GM21529 (cell line): ENCODE measurements at regions not wholly inside any gene's neighbourhood (a gene's known extent, or its start where the extent isn't known, plus 50 kb on each side); places are given as distances from the start of the nearest gene placed in this dataset.
"Not testable (repeated sequence)": the region's sequence is repeated elsewhere in the genome, so short reads cannot be mapped to it uniquely, and the experiment has no call there.

Experiments used
- ATAC-seq: cut with Tn5 transposase; IDR thresholded peaks from one replicate; pipeline ENCODE4 v1.9.1; 2021; ENCODE audit not compliant: unreplicated experiment

- not testable (repeated sequence) for ATAC-seq
Measured at GRCh38 chr1:83274656-83275055, 724.3 kb downstream of the TTLL7 start.

GRCh38 chr1:83272484-83272883 is 726.4 kb downstream of the TTLL7 start:
- ATAC-seq = not testable (repeated sequence)

- ATAC-seq = not testable (repeated sequence)
Measured at GRCh38 chr1:83271834-83272233, 727.1 kb downstream of the TTLL7 start.

- not testable (repeated sequence) for ATAC-seq
Measured at GRCh38 chr1:83270801-83271200, 728.1 kb downstream of the TTLL7 start.

GRCh38 chr1:83263808-83264207 is 735.1 kb downstream of the TTLL7 start:
- not testable (repeated sequence) for ATAC-seq

- not testable (repeated sequence) for ATAC-seq
Measured at GRCh38 chr1:83251687-83252086, 747.2 kb downstream of the TTLL7 start.

GRCh38 chr1:83246780-83247179 is 752.2 kb downstream of the TTLL7 start:
- ATAC-seq = not testable (repeated sequence)

GRCh38 chr1:83244832-83245231 is 754.1 kb downstream of the TTLL7 start:
- ATAC-seq = not testable (repeated sequence)

GRCh38 chr1:83239568-83239967 is 759.4 kb downstream of the TTLL7 start:
- not testable (repeated sequence) for ATAC-seq

GRCh38 chr1:83238654-83239053 is 760.3 kb downstream of the TTLL7 start:
- not testable (repeated sequence) for ATAC-seq

- ATAC-seq = not testable (repeated sequence)
Measured at GRCh38 chr1:83219788-83220187, 779.1 kb downstream of the TTLL7 start.

- not testable (repeated sequence) for ATAC-seq
Measured at GRCh38 chr1:83218036-83218716, 780.8 kb downstream of the TTLL7 start.

GRCh38 chr1:83214317-83214716 is 784.6 kb downstream of the TTLL7 start:
- ATAC-seq = not testable (repeated sequence)

- not testable (repeated sequence) for ATAC-seq
Measured at GRCh38 chr1:83213648-83214047, 785.3 kb downstream of the TTLL7 start.

GRCh38 chr1:83212033-83212432 is 786.9 kb downstream of the TTLL7 start:
- ATAC-seq = not testable (repeated sequence)

GRCh38 chr1:83208540-83208939 is 790.4 kb downstream of the TTLL7 start:
- not testable (repeated sequence) for ATAC-seq

- not testable (repeated sequence) for ATAC-seq
Measured at GRCh38 chr1:83194610-83195009, 804.3 kb downstream of the TTLL7 start.

GRCh38 chr1:83182033-83182728 is 816.8 kb downstream of the TTLL7 start:
- not testable (repeated sequence) for ATAC-seq

GRCh38 chr1:83180621-83181020 is 818.3 kb downstream of the TTLL7 start:
- not testable (repeated sequence) for ATAC-seq

GRCh38 chr1:83167634-83168033 is 831.3 kb downstream of the TTLL7 start:
- ATAC-seq = not testable (repeated sequence)

GRCh38 chr1:83163879-83164475 is 835.0 kb downstream of the TTLL7 start:
- ATAC-seq = not testable (repeated sequence)

- ATAC-seq = not testable (repeated sequence)
Measured at GRCh38 chr1:83158924-83159323, 840.0 kb downstream of the TTLL7 start.
